Pancreas (tissue), 10 donors: ENCODE measurements at regions not wholly inside any gene's neighbourhood (a gene's known extent, or its start where the extent isn't known, plus 50 kb on each side); places are given as distances from the start of the nearest gene placed in this dataset.

ENCODE experiments used
- ATAC-seq, 4 donors: fragments of 200-7000 bp; cut with Tn5 transposase; one replicate each; pipeline versions ENCODE4 v1.8.0 to v1.9.1; 2020; ENCODE audit warnings: mild to moderate bottlenecking in 4 of 4, moderate library complexity in 4 of 4
- DNase-seq, 6 donors: peaks; one replicate each; pipeline ENCODE4 v3.0.0-alpha.2; 2020
- FAIRE-seq: peaks from 2 replicates; lab custom pipeline; 2012; peaks lifted over from hg19 to GRCh38; lab: Jason Lieb, UNC
- H3K27ac ChIP-seq, 4 donors: fragments of 200-600 bp; sonication (generic); 1 replicate in 3 of 4; 2 replicates in 1 of 4; pipeline versions ENCODE4 v1.5.0 to v1.8.0; 2020
- H3K27me3 ChIP-seq, 4 donors: fragments of 200-600 bp; one replicate each; pipeline ENCODE4 v1.8.0; 2021
- H3K36me3 ChIP-seq, 3 donors: fragments of 200-600 bp; sonication (generic) in 1 of 3; one replicate each; pipeline versions ENCODE4 v1.5.0 to v1.8.0; 2020 to 2021
- H3K4me1 ChIP-seq, 3 donors: fragments of 200-600 bp; one replicate each; pipeline ENCODE4 v1.8.0; 2021
- H3K4me3 ChIP-seq, 4 donors: fragments of 200-600 bp; sonication (generic) in 2 of 4; one replicate each; pipeline versions ENCODE4 v1.5.0 to v1.8.0; 2020 to 2021
- H3K9me3 ChIP-seq, 4 donors: fragments of 200-600 bp; one replicate each; pipeline ENCODE4 v1.8.0; 2021
- WGBS, 2 donors: extraction: QIAGEN DNeasy Blood & Tissue Kit; methylation state at CpG; one replicate each; pipeline ENCODE4 v1.1.7; 2013; 5-methylcytosine and 5-hydroxymethylcytosine counted together
- intact Hi-C, 3 donors: fragments of 100-400 bp; cut with DNase I; formaldehyde crosslinking; loops; one replicate each; pipeline versions ENCODE4 v1.11.1 to v1.14.2; 2022
- TF ChIP-seq, protein P1 (sequence below), 4 donors: fragments of 200-600 bp; sonication (generic) in 3 of 4; IDR thresholded peaks; one replicate each; pipeline versions ENCODE4 v1.5.0 to v1.8.0; 2021; ENCODE audit warnings: antibody characterized with exemption in 4 of 4
- donor health status: healthy with polysubstance abuse.
- donor health status: DM: no; HTN: no; CAD: no; lungs with moderate emphysema.
- donor health status: DM: no; HTN: no; CAD: no.
- donor health status: control.
- donor health status: control.
- donor health status: Bipolar disorder and iron deficiency.
- donor health status: DM: yes; HTN: yes; CAD: no.
- donor health status: DM: no; HTN: no; CAD: no.
- donor health status: DM: no; HTN: no; CAD: no.
- donor health status: DM: yes; HTN: yes; CAD: no.

DNA sequence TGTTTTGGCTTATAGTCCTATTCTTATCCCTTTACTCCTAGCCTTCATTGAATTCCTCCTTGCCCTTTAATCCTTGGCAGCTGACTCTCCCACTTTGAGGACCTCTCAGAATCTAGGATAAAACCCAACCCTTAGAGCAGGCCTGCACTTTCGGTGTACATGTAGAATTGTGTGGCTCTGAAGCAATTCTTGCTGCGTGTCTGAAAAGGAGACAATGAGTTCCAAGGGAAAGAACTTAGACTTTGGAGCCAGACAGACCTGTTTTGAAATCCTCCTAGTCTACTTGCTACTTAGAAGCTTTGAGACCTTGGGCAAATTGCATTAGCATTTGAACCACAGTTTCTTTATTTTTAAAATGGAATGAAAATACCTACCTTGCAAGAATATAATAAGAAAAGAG, 175.2 kb downstream of the BEND2 start:
- FAIRE-seq (no peak), ATAC-seq (no peak), DNase-seq (no peak)
- Histone ChIP-seq H3K4me1 (no peaks in the 10 kb centered on the region), H3K27ac (no peak overlapping the region), H3K36me3 (no peaks in the 10 kb centered on the region), H3K27me3 (peaks cover 0 to 12% (median 0%) of the 10 kb centered on the region in 4 donors), H3K4me3 (no peak overlapping the region), H3K9me3 (no peaks in the 10 kb centered on the region)
- WGBS, 2 donors = 58 to 75% methylated on average over 2 of the region's 2 CpGs
- intact Hi-C loops = no loop called here
- TF ChIP-seq, protein P1, sequence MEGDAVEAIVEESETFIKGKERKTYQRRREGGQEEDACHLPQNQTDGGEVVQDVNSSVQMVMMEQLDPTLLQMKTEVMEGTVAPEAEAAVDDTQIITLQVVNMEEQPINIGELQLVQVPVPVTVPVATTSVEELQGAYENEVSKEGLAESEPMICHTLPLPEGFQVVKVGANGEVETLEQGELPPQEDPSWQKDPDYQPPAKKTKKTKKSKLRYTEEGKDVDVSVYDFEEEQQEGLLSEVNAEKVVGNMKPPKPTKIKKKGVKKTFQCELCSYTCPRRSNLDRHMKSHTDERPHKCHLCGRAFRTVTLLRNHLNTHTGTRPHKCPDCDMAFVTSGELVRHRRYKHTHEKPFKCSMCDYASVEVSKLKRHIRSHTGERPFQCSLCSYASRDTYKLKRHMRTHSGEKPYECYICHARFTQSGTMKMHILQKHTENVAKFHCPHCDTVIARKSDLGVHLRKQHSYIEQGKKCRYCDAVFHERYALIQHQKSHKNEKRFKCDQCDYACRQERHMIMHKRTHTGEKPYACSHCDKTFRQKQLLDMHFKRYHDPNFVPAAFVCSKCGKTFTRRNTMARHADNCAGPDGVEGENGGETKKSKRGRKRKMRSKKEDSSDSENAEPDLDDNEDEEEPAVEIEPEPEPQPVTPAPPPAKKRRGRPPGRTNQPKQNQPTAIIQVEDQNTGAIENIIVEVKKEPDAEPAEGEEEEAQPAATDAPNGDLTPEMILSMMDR (IDR thresholded peaks at IDR 0.05) = no peak

DNA sequence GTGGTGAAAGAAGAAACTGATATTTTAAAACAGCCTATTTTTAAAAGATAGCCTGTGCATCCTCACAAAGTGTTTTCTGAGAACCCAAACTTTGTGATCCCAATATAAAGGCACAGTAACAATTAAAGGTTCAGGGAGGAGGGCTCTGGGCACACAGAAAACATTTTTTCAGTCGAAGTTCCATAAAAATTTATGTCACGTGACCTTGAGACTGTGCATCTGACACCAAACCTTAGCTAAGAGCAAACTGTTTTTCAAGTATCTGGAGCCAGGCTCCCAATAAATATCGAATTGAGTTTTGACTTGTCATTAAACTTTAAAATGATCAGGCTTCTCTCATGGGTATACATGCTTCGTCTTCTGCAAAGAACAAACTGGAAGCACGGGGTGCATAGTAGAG, 177.9 kb downstream of the BEND2 start:
- H3K27ac ChIP-seq = no peak overlapping the region
- H3K4me3 ChIP-seq = no peak overlapping the region
- H3K36me3 ChIP-seq = no peaks in the 10 kb centered on the region
- intact Hi-C loops = no loop called here
- TF ChIP-seq, protein P1 (IDR thresholded peaks at IDR 0.05) = no peak
- H3K9me3 ChIP-seq = no peaks in the 10 kb centered on the region
- no peaks in the 10 kb centered on the region for H3K4me1 ChIP-seq
- ATAC-seq = no peak
- H3K27me3 ChIP-seq = peaks cover 0 to 12% (median 0%) of the 10 kb centered on the region in 4 donors
- WGBS, 2 donors = 34 to 42% methylated on average over 5 of the region's 5 CpGs
- no peak for DNase-seq
- no peak for FAIRE-seq

DNA sequence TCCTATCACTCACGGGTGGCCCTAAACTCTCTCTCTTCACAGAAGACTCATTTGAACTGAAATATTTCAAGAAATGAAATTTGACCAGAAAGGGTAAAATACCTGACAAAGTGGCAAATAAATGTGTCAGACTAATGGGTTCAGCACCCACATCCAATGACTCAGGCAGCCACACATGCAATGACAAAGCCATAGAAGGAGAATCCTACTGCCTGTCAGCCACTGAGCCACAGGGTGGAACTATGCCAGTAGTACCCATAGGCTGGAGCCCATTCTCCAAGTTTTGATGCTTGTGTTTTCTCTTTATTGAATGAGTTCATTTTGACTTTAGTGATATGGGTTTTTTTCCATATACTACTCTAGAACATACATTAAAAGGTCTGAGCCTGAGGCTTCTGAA, 179.0 kb downstream of the BEND2 start:
- 61 to 76% methylated on average over 1 of the region's 1 CpG for WGBS, 2 donors

DNA sequence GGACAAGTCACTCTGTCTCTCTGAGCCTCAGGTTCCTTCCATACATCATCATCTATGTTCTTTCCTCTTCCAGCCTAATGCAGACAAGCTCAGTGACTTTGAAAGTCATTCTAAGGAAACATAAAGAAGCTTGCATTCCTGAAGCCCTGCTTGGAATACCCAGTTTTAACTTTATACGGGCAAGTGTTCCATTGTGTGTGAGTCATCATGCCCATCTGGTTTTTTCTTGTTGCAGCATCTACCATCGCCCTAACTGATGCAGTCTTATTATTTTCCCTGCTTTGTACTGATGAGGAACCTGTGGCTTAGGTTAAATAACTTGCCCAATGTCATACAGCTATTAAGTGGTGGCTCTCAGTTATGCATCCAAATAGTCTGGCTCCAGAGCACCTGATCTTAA, 177.9 kb upstream of the RAI2 start:
- Histone ChIP-seq H3K27me3 (peaks cover 0 to 16% (median 0%) of the 10 kb centered on the region in 4 donors), H3K4me3 (no peak overlapping the region), H3K36me3 (no peaks in the 10 kb centered on the region), H3K27ac (no peak overlapping the region), H3K4me1 (no peaks in the 10 kb centered on the region), H3K9me3 (no peaks in the 10 kb centered on the region)
- FAIRE-seq = no peak
- TF ChIP-seq, protein P1 (IDR thresholded peaks at IDR 0.05) = no peak
- DNase-seq = no peak
- ATAC-seq = no peak
- intact Hi-C loops = no loop called here
- 63 to 73% methylated on average over 2 of the region's 2 CpGs for WGBS, 2 donors

More for the DNA sequence above, 179.0 kb downstream of the BEND2 start:
- Histone ChIP-seq H3K27me3 (peaks cover 0 to 12% (median 0%) of the 10 kb centered on the region in 4 donors), H3K4me1 (no peaks in the 10 kb centered on the region), H3K27ac (no peak overlapping the region), H3K4me3 (no peak overlapping the region), H3K9me3 (no peaks in the 10 kb centered on the region), H3K36me3 (no peaks in the 10 kb centered on the region)
- DNase-seq (no peak), ATAC-seq (no peak), FAIRE-seq (no peak)
- TF ChIP-seq, protein P1 (IDR thresholded peaks at IDR 0.05) = no peak
- intact Hi-C loops = no loop called here

DNA sequence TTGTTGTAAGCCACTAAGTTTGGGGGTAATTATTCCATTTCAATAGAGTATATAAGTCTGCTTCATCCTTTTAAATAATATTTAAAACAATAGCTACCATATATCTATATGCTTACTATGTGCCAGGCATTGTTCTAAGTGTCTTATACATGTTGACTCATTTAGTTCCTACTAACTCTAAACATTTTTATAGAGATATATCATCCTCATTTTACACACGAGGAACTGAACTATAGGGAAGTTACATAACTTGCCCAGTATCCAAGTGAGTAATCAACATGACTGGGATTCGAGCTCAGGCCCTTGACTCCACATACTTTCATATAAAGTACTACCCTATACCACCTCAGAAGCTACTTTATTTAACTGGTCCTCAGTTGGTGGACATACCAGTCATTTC, 175.3 kb upstream of the RAI2 start:
- H3K27ac ChIP-seq = no peak overlapping the region
- no peak for DNase-seq
- ATAC-seq = no peak
- WGBS, 2 donors = 46 to 47% methylated on average over 2 of the region's 2 CpGs
- H3K36me3 ChIP-seq = no peaks in the 10 kb centered on the region
- H3K4me3 ChIP-seq = no peak overlapping the region
- peak; percentile 5 for FAIRE-seq
- no peaks in the 10 kb centered on the region for H3K9me3 ChIP-seq
- H3K27me3 ChIP-seq = peaks cover 0 to 19% (median 0%) of the 10 kb centered on the region in 4 donors
- H3K4me1 ChIP-seq = no peaks in the 10 kb centered on the region
- intact Hi-C loops = no loop called here
- TF ChIP-seq, protein P1 (IDR thresholded peaks at IDR 0.05) = no peak
